ENCODE measurements at regions not wholly inside any gene's neighbourhood (a gene's known extent, or its start where the extent isn't known, plus 50 kb on each side); places are given as distances from the start of the nearest gene placed in this dataset.

- H3K27me3 Mint-ChIP-seq: no peaks in the 10 kb centered on the region
- no peaks in the 10 kb centered on the region for H3K36me3 Mint-ChIP-seq (ENCODE audit: insufficient read depth)
- peaks cover 23% of the 10 kb centered on the region for H3K4me1 Mint-ChIP-seq (ENCODE audit: low read depth)
- TF ChIP-seq, protein P1, sequence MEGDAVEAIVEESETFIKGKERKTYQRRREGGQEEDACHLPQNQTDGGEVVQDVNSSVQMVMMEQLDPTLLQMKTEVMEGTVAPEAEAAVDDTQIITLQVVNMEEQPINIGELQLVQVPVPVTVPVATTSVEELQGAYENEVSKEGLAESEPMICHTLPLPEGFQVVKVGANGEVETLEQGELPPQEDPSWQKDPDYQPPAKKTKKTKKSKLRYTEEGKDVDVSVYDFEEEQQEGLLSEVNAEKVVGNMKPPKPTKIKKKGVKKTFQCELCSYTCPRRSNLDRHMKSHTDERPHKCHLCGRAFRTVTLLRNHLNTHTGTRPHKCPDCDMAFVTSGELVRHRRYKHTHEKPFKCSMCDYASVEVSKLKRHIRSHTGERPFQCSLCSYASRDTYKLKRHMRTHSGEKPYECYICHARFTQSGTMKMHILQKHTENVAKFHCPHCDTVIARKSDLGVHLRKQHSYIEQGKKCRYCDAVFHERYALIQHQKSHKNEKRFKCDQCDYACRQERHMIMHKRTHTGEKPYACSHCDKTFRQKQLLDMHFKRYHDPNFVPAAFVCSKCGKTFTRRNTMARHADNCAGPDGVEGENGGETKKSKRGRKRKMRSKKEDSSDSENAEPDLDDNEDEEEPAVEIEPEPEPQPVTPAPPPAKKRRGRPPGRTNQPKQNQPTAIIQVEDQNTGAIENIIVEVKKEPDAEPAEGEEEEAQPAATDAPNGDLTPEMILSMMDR (IDR thresholded peaks at IDR 0.05; ENCODE audit: unreplicated experiment): no peak
- H3K27ac Mint-ChIP-seq: no peak overlapping the region
- H3K4me3 Mint-ChIP-seq (ENCODE audit: low read depth): no peak overlapping the region
- no peak for DNase-seq (ENCODE audit: low spot score, unreplicated experiment)
- peaks cover 2% of the 10 kb centered on the region for H3K9me3 Mint-ChIP-seq (ENCODE audit: low read depth)
Measured at GRCh38 chr2:66275984-66276383, 158.9 kb upstream of the MEIS1 start.

GRCh38 chr2:66273933-66274490, 160.9 kb upstream of the MEIS1 start:
- Mint-ChIP-seq H3K9me3 (ENCODE audit: low read depth) (peaks cover 2% of the 10 kb centered on the region), H3K27me3 (no peaks in the 10 kb centered on the region), H3K4me3 (ENCODE audit: low read depth) (no peak overlapping the region), H3K27ac (no peak overlapping the region), H3K4me1 (ENCODE audit: low read depth) (peaks cover 30% of the 10 kb centered on the region), H3K36me3 (ENCODE audit: insufficient read depth) (no peaks in the 10 kb centered on the region)
- TF ChIP-seq, protein P1 (IDR thresholded peaks at IDR 0.05; ENCODE audit: unreplicated experiment): no peak
- no peak for DNase-seq (ENCODE audit: low spot score, unreplicated experiment)

DNA sequence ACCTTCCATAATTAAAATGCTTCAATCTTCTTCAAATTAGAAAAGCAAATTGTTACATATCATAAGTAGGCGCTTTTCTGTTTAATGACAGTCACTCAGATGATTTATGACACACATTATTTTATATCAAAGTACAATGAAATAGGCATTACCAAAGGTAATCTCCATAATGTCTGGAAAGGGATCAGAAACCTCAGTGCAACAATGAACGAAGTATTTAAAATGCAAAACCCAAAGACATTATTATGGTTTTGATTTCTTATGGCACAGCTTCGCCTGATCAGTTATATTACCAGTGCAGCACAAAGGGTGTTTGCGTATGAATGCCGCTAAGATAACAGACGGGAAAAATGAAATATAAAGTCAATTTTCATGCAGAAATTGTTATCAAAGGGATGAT, 162.2 kb upstream of the MEIS1 start:
- H3K27ac Mint-ChIP-seq: no peak overlapping the region
- no peak overlapping the region for H3K4me3 Mint-ChIP-seq (ENCODE audit: low read depth)
- no peaks in the 10 kb centered on the region for H3K36me3 Mint-ChIP-seq (ENCODE audit: insufficient read depth)
- peaks cover 2% of the 10 kb centered on the region for H3K9me3 Mint-ChIP-seq (ENCODE audit: low read depth)
- TF ChIP-seq, protein P1 (IDR thresholded peaks at IDR 0.05; ENCODE audit: unreplicated experiment): no peak
- no peak for DNase-seq (ENCODE audit: low spot score, unreplicated experiment)
- H3K27me3 Mint-ChIP-seq: no peaks in the 10 kb centered on the region
- peaks cover 33% of the 10 kb centered on the region for H3K4me1 Mint-ChIP-seq (ENCODE audit: low read depth)

GRCh38 chr2:66271777-66272176, 163.1 kb upstream of the MEIS1 start:
- no peak for DNase-seq (ENCODE audit: low spot score, unreplicated experiment)
- TF ChIP-seq, protein P1 (IDR thresholded peaks at IDR 0.05; ENCODE audit: unreplicated experiment): no peak
- H3K27me3 Mint-ChIP-seq: no peaks in the 10 kb centered on the region
- no peak overlapping the region for H3K4me3 Mint-ChIP-seq (ENCODE audit: low read depth)
- peaks cover 2% of the 10 kb centered on the region for H3K9me3 Mint-ChIP-seq (ENCODE audit: low read depth)
- H3K4me1 Mint-ChIP-seq (ENCODE audit: low read depth): peaks cover 33% of the 10 kb centered on the region
- H3K36me3 Mint-ChIP-seq (ENCODE audit: insufficient read depth): no peaks in the 10 kb centered on the region
- H3K27ac Mint-ChIP-seq: peak overlapping the region; percentile 65

DNA sequence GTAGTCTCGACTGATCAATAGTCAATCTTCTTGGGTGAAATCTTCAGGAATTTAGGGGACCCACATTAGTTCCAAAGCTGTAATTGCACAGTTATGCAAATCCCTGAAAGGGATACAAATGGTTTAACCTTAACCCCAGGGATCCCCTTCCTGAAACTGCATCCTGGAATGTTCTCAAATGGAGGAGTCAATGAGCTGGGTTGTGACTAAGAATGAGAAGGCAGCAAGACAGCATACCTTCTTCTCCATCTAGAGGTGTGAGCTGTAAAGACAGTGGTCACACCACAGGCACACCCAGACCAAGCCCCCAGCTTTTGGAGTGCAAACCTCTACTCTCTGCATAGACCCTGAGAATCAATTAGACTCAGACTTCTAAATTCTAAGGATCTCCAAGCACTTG, 164.7 kb upstream of the MEIS1 start:
- TF ChIP-seq, protein P1 (IDR thresholded peaks at IDR 0.05; ENCODE audit: unreplicated experiment): no peak
- no peak for DNase-seq (ENCODE audit: low spot score, unreplicated experiment)
- peaks cover 33% of the 10 kb centered on the region for H3K4me1 Mint-ChIP-seq (ENCODE audit: low read depth)
- H3K36me3 Mint-ChIP-seq (ENCODE audit: insufficient read depth): no peaks in the 10 kb centered on the region
- H3K4me3 Mint-ChIP-seq (ENCODE audit: low read depth): no peak overlapping the region
- no peaks in the 10 kb centered on the region for H3K27me3 Mint-ChIP-seq
- H3K27ac Mint-ChIP-seq: peak overlapping the region; percentile 70
- H3K9me3 Mint-ChIP-seq (ENCODE audit: low read depth): peaks cover 3% of the 10 kb centered on the region
